Keratinocyte (primary cell): ENCODE measurements at regions not wholly inside any gene's neighbourhood (a gene's known extent, or its start where the extent isn't known, plus 50 kb on each side); places are given as distances from the start of the nearest gene placed in this dataset.

Experiments
- DNase-seq: peaks from one replicate; pipeline ENCODE4 v3.0.0-alpha.2; 2011; ENCODE audit warnings: low read depth, missing footprints, low spot score
- FAIRE-seq: peaks from 2 replicates; lab custom pipeline; 2011; peaks lifted over from hg19 to GRCh38; lab: Jason Lieb, UNC
- H2AFZ ChIP-seq: 2 replicates; pipeline ENCODE4 v1.6.0; 2012; ENCODE audit warnings: low read length, control low read depth, inconsistent platforms; ENCODE audit not compliant: control insufficient read depth
- H3K27ac ChIP-seq: 2 replicates; pipeline ENCODE4 v1.5.1; 2011; ENCODE audit warnings: low read length; ENCODE audit not compliant: control insufficient read depth, insufficient read depth
- H3K27me3 ChIP-seq: 3 replicates; pipeline ENCODE4 v1.6.0; 2011; ENCODE audit warnings: low read length; ENCODE audit not compliant: control insufficient read depth, insufficient read depth; ENCODE audit errors: extremely low read depth
- H3K36me3 ChIP-seq, 2 experiments: 2 replicates in 1 of 2; 3 replicates in 1 of 2; pipeline ENCODE4 v1.5.1; 2011; ENCODE audit warnings: low read length in 2 of 2, mild to moderate bottlenecking in 1 of 2; ENCODE audit not compliant: control insufficient read depth in 2 of 2, insufficient read depth in 2 of 2; ENCODE audit errors: extremely low read depth in 1 of 2
- H3K4me1 ChIP-seq: 3 replicates; pipeline ENCODE4 v1.5.1; 2011; ENCODE audit warnings: low read length; ENCODE audit not compliant: control insufficient read depth, insufficient read depth; ENCODE audit errors: extremely low read depth
- H3K4me2 ChIP-seq: 3 replicates; pipeline ENCODE4 v1.6.0; 2011; ENCODE audit warnings: low read depth, low read length; ENCODE audit not compliant: control insufficient read depth, insufficient read depth; ENCODE audit errors: extremely low read depth
- H3K4me3 ChIP-seq, 3 experiments: fragments of 200-600 bp in 1 of 3; sonication (generic) in 1 of 3; 2 replicates in 2 of 3; 3 replicates in 1 of 3; pipeline ENCODE4 v1.5.1; 2011 to 2016; ENCODE audit warnings: low read length in 3 of 3, mild to moderate bottlenecking in 3 of 3, control low read depth in 2 of 3, inconsistent platforms in 1 of 3, low read depth in 1 of 3, mixed read lengths in 1 of 3, mixed run types in 1 of 3, moderate library complexity in 1 of 3; ENCODE audit not compliant: control insufficient read depth in 2 of 3, insufficient read depth in 2 of 3; ENCODE audit errors: extremely low read depth in 1 of 3
- H3K79me2 ChIP-seq: 2 replicates; pipeline ENCODE4 v1.6.0; 2012; ENCODE audit warnings: low read length; ENCODE audit not compliant: control insufficient read depth, insufficient read depth
- H3K9ac ChIP-seq: 3 replicates; pipeline ENCODE4 v1.6.0; 2011; ENCODE audit warnings: low read length; ENCODE audit not compliant: control insufficient read depth, insufficient read depth; ENCODE audit errors: extremely low read depth
- H3K9me1 ChIP-seq: 3 replicates; pipeline ENCODE4 v1.6.0; 2011; ENCODE audit warnings: low read length; ENCODE audit not compliant: control insufficient read depth, insufficient read depth; ENCODE audit errors: extremely low read depth
- H3K9me3 ChIP-seq: 2 replicates; pipeline ENCODE4 v1.5.1; 2012; ENCODE audit warnings: low read depth, low read length; ENCODE audit not compliant: control insufficient read depth
- H4K20me1 ChIP-seq: 3 replicates; pipeline ENCODE4 v1.6.0; 2011; ENCODE audit warnings: low read length; ENCODE audit not compliant: control insufficient read depth, insufficient read depth; ENCODE audit errors: extremely low read depth
- CTCF ChIP-seq, 3 experiments: IDR thresholded peaks in 1 of 3; conservative IDR thresholded peaks in 1 of 3; optimal IDR thresholded peaks in 1 of 3; 2 replicates in 2 of 3; 3 replicates in 1 of 3; pipeline versions ENCODE3 to v1.5.1; 2011; ENCODE audit warnings: low read length in 3 of 3, mild to moderate bottlenecking in 3 of 3, moderate library complexity in 2 of 3, control low read depth in 1 of 3, inconsistent platforms in 1 of 3; ENCODE audit not compliant: insufficient read depth in 2 of 3; ENCODE audit errors: extremely low read depth in 1 of 3
- EZH2 ChIP-seq: IDR thresholded peaks from one replicate; pipeline ENCODE4 v1.6.1; 2012; ENCODE audit warnings: inconsistent platforms, mild to moderate bottlenecking, low read length, moderate library complexity
- dilution Hi-C: fragments of 300-500 bp; cut with MboI; formaldehyde crosslinking; loops from one replicate; pipeline ENCODE4 v1.7.0; 2020; ENCODE audit warnings: low sequenced_read_pairs; ENCODE audit not compliant: extremely low pct_ligation_motif_present

- Histone ChIP-seq H4K20me1 (no peaks in the 10 kb centered on the region), H3K4me3 (no peak overlapping the region), H3K9me3 (no peaks in the 10 kb centered on the region), H3K79me2 (no peaks in the 10 kb centered on the region), H3K4me2 (no peak overlapping the region), H2AFZ (no peak overlapping the region), H3K27ac (no peak overlapping the region), H3K4me1 (no peaks in the 10 kb centered on the region), H3K36me3 (no peaks in the 10 kb centered on the region), H3K9ac (no peak overlapping the region), H3K27me3 (peaks cover 4% of the 10 kb centered on the region), H3K9me1 (no peaks in the 10 kb centered on the region)
- dilution Hi-C loops = no loop called here
- no peak for FAIRE-seq
- TF ChIP-seq EZH2 = no peak
- no peak for TF ChIP-seq CTCF (optimal IDR thresholded peaks at IDR 0.05 in 1 of 3, IDR thresholded peaks at IDR 0.05 in 1 of 3, conservative IDR thresholded peaks at IDR 0.05 in 1 of 3; ENCODE audit: extremely low read depth in 1 of 3, insufficient read depth in 2 of 3, low read length in 3 of 3)
- DNase-seq = no peak
These were observed 500.0 kb upstream of the RUNX1 start for GRCh38 chr21:35548904-35549615.

GRCh38 chr21:35547946-35548774 lies 499.1 kb upstream of the RUNX1 start:
- Histone ChIP-seq H2AFZ (no peak overlapping the region), H3K36me3 (no peaks in the 10 kb centered on the region), H3K9me3 (no peaks in the 10 kb centered on the region), H3K4me2 (no peak overlapping the region), H3K27me3 (peaks cover 11% of the 10 kb centered on the region), H4K20me1 (no peaks in the 10 kb centered on the region), H3K4me3 (no peak overlapping the region), H3K79me2 (no peaks in the 10 kb centered on the region), H3K4me1 (no peaks in the 10 kb centered on the region), H3K27ac (no peak overlapping the region), H3K9me1 (no peaks in the 10 kb centered on the region), H3K9ac (no peak overlapping the region)
- TF ChIP-seq EZH2 = no peak
- TF ChIP-seq CTCF (optimal IDR thresholded peaks at IDR 0.05 in 1 of 3, IDR thresholded peaks at IDR 0.05 in 1 of 3, conservative IDR thresholded peaks at IDR 0.05 in 1 of 3; ENCODE audit: extremely low read depth in 1 of 3, insufficient read depth in 2 of 3, low read length in 3 of 3) = no peak
- DNase-seq (no peak), FAIRE-seq (no peak)
- dilution Hi-C loops = no loop called here
